ENCODE measurements at regions not wholly inside any gene's neighbourhood (a gene's known extent, or its start where the extent isn't known, plus 50 kb on each side); places are given as distances from the start of the nearest gene placed in this dataset.

DNA sequence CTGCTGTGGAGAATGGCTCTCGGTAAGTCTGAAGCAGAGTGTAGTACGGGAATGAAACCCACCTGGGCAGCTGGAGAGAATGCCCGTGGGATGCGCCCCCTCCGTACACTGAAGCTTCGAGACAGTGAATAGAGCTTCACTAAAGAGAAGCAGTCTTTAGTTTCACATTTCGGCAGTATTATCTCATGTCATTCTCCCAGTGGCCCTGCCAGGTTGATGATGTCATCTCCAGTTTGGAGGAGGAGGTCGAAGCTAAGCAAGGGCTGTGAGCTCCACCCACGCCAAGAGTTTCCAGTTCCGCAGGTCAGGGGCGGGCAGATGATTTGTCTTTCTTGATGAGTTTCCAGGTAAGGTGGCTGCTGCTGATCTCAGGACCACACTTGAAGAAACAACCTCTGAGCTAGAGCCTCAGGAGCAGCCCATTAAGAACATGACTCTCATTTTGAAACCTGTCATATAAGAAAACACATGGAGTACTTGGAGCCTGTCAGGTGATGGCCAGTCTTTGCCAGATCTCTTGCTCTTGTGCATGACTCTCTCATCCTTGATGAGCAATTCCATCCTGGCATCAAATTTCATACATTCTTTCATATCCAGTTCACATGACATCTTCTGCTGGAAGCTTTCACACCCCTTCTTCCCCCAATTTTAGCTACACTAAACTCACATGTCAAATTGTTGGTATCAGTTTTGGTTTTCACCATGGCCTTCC lies 475.0 kb downstream of the RNF144A start:
- DNase-seq = no peak

DNA sequence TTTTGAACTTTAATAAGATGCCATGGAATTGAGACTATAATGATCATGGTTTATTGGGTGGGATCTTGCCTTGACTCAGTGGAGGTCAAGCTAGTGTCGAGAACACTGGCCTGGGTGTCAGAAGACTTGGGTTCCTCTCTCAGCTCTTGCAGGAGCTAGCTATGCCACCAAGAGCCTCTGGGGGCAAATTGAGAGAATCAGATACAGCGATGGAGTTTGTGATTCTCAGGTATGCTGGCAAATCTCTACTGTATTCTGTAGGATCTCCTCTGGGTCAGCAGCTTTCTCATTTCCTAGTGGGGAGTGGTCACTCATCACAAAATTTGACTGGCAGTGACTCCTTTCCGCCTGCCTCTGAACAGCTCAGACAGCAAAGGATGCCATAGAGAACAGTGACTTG lies 477.0 kb downstream of the RNF144A start:
- no peak for DNase-seq

DNA sequence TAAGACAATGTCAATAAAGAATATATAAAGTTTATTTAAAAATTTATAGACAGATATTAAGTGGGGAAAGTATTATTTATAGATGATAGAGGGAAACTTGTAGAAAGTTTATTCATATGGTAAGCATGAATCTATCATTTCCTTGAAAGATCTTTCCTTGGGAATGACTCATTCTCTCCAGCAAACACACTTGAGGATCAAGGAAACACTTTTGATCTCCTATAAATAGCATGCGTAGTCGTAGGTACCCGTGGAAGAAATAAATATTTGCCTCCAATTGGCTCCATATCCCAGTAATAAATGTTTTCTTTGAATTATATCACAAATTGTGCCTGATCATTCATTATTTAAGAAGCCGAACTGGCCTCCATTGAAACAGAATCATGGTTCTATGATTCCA lies 483.4 kb downstream of the RNF144A start:
- DNase-seq = no peak

DNA sequence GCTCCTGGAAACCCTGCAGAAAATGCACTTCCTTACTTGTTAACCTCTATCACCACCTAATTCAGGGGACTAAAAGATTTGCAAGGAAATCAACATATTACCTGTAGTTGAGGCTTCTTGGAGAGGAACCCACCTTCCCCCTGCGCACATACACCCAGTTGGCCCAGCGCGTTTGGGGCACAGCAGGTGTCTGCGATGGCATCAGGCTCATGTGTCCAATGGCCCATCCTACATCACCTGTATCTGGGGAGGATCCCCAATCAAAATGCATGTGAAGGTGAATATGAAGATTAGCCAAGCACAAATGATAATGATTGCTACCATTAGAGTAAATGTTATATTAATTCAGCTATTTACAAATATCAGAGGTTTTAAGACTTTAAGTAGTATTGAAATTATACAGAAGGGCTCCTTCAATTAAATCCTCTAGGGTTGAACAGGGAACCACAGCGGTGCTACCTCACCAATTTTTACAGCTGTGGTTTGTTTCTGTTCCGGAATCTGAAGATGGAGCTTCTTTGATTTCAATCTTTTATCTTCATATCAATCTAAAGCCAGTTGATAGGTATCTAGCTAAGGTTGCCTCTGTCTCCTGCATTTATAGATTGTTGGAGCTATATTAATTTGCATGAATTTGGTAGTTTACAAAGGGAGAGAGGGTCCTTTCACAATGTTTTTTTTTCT lies 486.0 kb downstream of the RNF144A start:
- no peak for DNase-seq

DNA sequence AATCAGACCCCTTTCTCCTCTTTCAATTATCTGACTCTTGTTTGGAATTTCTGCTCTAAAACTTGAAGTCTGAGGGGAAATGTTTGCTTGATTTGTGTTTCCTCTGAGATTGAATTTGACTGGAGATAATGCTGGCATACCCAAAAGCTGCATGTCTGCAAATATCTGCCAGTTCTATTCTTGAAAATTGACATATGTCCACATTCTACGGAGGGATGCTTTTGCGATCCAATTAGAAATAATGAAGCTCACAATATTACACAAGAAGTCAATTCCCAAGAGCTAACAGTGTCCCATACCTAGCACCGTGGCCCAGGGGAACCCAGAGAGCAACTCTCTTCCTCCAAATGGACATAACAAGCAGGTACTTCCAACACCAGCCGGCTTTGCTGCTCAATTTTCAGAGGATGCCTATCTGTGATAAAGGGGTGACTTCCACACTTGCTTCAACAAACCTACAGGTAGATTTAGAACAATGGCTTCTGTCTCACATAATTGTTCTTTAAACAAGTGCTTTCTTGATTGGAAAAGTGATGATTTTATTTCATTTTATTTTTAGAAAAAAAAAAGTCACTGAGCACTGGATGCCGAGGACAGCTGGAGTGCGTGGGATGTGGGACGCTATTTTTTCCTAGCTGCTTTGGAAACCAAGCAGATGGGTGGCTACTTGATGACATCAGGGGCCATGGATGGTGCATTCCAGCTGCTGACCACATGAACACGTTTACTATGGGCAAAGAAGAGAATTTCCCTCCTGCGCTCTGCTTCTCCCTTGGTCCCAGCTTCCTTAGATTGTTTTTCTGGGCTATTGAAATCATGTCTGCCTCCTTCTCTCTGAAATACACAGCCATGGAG lies 488.9 kb downstream of the RNF144A start:
- no peak for DNase-seq

DNA sequence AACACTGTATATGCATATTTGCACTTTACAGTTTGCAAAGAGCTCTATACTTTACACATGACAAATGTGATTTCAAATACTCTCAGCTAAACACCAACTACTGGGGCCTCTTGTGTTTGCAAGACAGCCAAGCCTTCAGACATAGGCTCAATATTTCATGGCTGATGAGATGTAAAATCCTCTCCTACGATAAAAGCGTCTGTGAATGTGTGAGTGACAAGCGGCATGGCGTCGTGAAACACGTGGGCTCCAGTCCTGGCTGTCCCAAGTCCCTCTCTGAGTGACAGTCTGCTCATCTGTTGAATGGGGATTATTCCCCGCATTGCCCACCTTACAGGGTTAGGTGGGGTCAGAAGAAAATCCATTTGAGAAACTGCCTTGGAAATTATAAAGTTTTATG lies 489.8 kb downstream of the RNF144A start:
- DNase-seq = no peak

DNA sequence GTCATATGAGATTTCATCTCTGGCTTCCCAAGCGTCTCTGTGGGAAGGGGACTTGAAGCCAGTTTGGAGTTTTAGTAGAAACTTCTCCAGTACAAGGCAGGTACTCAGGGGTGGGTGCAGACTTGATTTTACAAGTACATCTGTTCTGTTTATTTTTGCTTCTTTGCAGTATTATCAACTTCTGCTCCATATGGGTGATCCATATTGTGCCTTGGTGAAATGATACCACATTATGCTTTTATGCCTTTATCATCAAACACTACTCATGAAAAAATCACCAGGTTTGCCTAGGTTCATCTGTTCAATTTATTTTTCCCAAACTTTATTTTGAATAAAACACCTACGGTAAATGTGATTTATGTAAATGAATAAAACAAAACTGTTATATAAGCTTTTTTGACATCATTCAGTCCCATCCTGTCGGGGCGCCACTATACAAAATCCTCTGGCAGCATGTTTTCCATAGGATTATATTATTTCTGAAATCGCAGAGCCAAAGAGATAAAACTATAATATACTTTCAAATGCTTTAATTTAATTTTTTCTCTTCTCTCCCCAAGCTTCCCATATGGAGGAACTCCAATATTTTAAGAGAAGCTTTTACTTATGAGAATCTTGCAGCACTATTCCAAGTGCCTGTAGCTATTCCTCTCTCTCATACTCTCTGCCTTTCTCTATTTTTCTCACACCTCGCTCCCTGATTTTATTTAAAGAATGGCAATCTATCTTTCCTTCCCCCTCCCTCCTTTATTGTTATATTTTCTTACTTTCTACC lies 490.9 kb downstream of the RNF144A start:
- DNase-seq = no peak

DNA sequence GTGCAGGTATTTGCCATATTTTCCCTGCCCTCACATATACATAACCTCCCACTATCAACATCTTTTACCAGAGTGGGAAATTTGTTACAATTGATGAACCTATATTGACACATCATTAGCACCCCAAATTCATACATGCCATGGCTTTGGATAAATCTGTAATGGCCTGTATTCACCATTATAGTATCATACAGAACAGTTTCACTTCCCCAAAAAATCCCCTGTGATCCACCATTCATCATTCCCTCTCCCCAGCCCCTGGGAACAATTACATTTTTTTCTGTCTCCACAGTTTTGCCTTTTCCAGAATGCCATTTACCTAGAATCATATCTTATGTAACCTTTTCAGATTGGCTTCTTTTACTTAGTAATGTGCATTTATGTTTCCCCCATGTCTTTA lies 494.5 kb downstream of the RNF144A start:
- no peak for DNase-seq

DNA sequence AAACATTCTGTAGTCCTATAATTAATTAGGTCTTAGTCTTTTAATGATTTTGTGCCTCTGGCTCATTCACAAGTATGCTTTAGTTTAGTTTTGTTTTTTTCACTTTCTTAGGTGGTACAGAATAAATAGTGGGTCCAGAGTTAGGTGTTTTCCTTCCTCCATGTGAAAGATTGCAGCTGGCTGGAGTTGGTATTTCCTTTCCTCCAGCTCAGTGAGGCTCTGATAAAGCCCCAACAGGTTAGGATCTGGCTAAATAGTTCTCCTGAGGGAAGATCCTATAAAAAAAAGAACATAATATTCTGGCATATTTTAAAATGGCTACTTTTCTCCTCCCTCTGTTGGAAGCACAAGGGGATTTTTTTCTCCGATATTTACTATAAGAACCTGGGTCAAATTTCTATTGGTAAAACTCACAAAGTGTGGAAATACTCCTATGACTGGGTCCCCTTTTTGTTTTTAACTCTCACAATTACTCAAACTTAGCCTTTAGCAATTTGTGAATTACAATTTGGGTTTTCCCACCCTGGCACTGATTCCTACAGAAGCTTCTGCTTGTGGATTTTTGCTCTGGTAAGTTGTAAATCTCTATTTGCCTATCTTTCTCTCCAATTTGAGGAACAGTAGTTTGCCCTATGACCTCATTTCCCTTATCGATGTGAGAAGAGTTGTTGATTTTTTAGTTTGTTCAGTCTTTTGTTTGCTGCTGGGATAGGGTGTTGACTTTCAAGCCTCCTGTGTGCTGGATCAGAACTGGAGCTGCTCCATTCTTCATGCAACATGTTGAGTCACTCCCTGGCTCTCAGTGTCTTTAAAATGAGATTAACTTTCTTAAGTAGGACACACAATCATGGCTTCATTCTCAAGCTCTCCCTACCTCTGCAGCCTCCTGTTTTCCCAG lies 500.9 kb downstream of the RNF144A start:
- DNase-seq = no peak

DNA sequence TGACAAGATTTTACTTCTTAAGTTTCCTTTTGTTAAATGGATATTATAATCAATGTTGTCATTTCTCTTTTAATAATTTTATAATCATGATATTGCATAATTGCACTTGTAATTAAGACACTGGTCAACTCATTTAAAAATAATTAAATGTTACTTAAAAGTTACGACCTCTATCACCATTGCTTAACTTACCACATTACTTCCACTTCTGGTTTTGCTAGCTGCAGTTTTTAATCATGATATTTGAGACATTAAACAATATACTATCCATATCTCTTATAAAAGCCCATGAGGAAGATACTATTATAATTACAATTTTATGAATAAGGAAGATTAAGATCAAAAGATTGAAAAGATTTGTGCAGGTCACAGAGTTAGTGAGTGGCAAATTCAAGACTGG lies 502.0 kb downstream of the RNF144A start:
- DNase-seq = no peak

DNA sequence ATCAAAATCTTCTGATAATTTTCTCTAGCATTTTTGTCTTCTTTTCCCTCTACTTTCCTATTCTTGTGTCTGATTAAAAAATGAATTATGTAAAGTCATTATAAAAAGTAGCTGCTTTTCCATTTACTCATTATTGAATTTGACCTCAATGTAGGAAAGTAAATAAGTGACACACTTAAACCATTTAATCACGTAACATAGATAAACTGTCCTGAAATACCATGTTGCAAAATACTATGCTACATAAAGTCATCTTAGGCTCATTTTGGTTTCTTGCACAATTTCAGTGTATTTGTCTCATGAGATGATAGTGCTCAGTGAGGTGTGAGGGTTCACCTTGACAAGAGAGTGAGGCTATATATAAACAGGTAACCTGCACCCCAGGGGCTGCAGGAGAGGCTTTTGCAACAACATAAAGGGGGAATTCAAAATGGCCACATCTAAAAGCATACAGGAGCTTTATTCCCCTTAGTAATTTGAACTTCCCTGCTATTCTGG lies 502.7 kb downstream of the RNF144A start:
- no peak for DNase-seq

DNA sequence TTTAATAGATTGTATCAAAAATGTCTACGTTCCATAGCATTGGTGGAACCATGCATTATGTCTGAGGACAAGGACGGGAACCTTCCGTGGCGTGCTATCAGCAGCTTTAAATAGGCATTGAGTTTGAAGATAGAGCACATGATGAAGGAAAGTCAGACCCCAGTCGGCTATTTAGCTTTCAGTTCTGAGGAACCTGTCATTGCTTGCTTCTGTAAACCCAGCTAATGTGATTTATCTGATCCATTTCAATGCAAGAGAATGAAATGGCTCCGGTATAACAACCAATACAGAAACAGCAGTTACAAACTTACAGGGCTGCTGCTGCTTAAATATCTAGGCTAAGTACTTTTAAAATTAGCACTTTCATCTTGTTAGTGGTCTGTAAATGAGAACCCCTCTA lies 503.3 kb downstream of the RNF144A start:
- DNase-seq = no peak

DNA sequence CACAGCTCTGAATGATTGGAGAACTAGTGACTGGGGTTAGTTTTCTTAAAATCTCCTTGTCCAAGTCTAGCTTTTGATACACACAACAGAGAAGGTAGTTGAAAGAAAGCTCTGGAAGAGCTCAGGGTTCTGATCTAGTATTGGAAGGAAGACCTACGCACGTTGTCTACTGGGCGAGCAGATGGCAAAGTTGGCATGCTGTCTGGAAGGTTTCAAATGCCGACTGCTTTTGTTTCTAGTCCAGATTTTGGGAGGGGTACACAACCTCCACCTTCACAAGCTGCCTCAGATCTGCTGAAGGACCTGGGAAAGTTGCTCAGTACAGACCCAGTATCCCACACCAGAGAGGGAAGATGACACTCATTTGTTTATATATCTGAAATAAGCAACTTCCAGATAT lies 507.3 kb downstream of the RNF144A start:
- no peak for DNase-seq

DNA sequence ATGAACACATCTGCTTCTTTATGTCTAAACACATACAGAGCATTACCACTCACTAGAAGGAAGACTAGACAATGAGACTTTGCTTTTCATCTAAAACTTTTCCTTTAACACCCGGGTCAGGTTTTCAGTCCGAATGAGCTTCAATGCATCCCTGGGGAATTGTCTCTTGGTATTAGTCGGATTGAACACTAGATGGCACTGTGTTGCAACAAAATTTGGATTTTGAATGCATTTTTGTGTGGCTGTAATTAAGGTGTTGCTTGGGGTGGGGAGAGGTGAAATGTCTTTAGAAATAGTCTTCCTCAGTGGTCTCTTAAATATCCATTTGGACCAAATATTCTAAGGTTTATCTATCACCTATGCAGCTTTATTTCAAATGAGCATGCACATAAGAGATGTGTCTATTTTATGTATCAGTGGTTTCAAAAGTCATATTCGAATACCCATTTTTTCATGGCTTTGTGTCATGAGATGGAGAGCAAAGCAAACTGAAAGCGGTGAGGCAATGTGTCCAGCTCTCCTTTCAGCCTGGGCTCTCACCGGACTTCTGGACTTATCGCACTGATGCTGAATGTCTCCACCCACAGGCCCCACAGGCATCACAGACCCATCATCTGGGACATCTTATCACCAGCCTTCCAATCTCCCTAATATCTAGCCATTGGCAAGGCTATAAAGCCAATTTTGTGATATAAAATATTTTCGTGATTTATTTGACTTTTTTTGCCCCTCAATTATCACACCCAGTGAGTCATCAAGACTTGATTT lies 510.3 kb downstream of the RNF144A start:
- peak; percentile 77 for DNase-seq

DNA sequence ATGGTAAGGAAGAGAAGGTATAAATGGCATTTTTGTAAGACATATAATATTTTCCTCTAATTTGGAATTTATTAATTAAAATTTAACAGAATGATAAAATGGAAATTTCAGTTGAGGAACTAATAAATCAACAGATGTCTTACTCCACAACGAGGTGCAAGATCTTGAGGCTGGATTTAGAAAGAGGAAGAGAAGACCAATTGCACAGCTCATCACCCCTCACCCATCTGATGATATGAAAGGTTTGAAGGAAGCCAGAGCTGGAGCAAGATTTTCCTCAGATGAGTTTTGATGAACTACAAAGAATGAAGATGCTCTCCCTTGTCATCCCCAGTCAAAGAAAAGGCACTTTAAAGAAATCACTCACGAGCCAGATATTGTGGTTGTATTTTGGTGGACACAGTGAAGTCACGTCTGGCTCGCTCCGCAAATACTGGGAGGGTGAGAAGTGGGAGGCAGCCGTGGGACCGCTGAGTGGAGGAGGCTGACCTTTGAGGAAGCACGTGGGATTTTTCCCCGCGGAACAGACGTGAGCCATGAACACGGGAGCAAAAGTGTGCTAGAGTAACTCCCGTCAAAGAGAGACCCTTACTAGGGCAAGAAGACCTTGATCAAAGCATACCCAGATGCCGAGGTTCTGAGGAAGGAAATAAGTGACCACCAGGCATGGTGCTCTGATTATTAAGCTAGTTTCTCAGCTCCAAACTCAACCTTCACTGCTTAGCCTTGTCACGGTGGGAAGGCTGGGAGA lies 511.4 kb downstream of the RNF144A start:
- no peak for DNase-seq

DNA sequence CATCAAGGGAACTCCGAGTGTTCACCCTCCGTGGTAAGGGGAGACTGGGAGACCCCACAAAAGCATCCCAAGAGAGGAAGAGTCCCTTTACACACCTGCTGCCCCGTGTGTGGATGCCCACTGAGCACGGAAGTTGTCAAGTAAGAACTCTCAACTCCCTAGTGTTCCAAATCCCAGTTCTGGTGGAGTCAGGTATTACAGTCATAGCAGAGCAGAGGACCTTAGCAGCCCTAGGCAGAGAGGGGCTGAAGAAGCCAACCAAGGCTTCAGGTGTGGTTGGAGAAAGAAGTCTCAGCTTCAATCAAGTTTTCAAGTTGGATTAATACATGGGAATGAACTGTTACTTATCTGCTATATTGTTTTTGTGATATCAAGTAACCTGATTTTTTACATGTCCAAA lies 512.5 kb downstream of the RNF144A start:
- no peak for DNase-seq

DNA sequence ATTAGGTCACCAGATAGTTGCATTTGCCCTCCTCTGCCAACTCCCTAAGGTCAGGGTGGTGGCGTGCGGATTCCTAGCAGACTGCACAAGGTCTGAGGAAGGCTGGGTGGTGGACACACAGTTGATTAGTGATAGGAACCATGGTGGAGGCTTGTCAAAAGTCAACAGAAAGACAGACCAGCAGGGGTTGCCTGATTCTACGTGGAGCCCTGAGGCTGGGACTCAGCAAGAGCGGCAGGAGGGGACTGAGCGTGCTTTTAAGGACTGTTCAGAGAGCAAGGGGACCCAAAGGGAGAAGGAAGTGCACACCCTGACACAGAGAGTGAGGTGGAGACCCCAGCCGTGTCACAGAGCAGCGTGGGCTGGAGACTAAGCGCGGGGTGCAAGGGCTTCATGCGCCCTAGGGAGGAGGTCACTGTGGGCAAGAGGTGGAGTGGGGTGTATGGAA lies 513.2 kb downstream of the RNF144A start:
- DNase-seq = no peak

DNA sequence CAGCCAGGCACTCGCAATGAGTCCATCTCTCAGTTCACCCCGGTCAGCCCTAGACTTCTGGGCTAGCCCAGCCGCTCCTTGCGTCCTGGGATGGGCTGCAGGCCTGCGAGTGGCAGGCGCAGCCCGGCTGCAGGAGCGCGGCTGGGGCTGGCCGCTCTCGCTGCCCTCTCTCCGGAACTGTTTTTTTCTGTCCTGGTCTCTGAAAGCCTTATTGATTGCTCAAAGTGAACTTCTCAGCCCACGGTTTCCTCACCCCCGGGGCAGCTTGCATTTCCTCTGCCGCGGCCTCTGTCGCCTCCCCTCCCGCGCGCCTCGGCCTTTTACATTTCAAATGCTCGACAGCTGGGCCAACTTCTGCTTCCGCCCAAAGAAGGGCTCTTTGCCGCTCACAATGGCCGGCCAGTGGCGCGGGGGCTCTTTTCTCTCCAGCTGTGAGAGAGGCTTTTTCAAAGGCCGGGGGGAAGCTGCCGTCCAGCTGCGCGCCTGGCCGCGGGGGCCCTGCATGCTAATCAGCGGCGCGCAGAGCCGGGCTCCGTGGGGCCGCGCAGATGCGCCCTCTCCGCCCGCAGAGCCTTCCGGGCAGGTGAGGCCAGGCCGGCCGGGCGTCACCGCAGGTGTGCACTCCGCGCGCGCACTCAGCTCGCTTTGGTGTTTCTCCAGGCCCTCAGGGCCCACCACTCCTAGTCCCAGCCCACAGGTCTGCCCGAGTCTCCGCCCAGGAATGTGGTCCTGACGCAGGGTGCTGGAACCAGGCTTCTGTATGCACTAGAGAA lies 513.8 kb downstream of the RNF144A start:
- peak; percentile 32 for DNase-seq

DNA sequence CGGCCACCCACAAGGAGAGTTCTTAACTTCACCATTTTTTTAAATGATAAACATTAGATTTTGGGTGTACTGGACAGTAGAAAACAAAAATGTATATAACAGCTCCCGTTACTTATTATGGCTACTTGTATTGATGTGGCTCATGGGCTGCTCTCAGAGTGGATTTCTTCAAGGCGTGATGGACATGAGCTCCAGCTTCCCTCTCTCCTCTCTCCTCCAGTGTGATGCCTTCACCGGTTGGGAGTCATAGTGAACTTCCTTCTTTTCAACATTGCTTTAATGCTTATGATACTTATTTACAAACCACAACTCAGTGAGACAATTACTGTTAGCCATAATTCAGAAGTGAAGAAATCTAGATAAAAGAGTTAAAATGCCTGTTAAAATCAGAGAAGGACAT lies 515.2 kb downstream of the RNF144A start:
- no peak for DNase-seq

All from CD4-positive, alpha-beta T cell treated with Interleukin-10 for 1 hour (primary cell).